Esophagus mucosa (tissue), 1 donor: ENCODE measurements at regions not wholly inside any gene's neighbourhood (a gene's known extent, or its start where the extent isn't known, plus 50 kb on each side); places are given as distances from the start of the nearest gene placed in this dataset.
"Not testable (repeated sequence)": the region's sequence is repeated elsewhere in the genome, so short reads cannot be mapped to it uniquely, and the experiment has no call there.

Source experiments
- ATAC-seq: fragments of 200-7000 bp; cut with Tn5 transposase; one replicate; pipeline ENCODE4 v1.9.1; 2020
- donor health status: DM: yes; HTN: yes; CAD: no.

DNA sequence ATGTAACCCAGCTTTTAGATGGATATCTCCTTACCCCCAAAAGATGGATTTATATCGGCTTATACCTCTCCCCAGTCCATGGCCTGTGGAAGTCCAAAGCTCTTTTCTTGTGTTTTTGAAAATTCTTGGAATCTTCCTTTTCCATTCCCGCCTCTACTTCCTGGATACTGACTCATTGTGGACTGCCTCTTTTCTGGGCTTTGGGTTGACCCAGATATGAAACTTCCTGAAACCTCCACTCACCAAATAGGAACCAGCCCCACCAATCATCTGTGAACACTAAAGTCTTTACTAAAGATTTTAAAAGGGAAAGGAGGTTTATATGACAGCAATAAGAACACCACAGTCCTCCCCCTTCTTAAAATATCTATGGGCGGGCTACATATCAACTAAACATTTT, 163.4 kb upstream of the SYN3 start:
- ATAC-seq: no peak

DNA sequence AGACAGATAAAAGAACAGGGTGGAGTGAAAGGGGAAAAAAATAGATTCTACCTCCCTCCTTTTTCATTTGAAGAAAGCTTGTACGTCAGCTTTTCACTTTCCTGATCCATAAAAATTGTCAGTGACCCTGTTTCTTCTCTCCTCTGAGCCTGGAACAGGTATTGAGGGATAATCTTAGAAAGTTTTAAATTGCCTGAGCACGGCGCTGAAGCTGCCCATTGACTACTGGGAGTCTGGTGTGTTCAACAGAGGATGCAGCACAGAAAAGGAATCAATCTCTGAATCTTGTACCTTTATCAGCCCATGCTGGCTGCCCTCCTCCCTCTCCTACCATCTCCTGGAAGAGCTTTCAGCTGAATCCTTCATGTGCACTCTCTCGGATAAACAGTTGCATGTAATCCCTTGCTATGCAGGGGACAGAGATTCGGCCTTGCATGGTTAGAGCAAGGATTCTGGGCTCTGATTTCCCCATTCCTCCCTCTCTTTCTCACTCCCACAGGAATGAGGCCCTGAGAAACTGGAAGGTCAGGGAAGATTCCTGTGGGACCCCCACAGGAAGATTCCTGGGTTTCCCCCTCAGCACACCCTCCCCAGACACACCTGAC, 162.4 kb upstream of the SYN3 start:
- no peak for ATAC-seq

DNA sequence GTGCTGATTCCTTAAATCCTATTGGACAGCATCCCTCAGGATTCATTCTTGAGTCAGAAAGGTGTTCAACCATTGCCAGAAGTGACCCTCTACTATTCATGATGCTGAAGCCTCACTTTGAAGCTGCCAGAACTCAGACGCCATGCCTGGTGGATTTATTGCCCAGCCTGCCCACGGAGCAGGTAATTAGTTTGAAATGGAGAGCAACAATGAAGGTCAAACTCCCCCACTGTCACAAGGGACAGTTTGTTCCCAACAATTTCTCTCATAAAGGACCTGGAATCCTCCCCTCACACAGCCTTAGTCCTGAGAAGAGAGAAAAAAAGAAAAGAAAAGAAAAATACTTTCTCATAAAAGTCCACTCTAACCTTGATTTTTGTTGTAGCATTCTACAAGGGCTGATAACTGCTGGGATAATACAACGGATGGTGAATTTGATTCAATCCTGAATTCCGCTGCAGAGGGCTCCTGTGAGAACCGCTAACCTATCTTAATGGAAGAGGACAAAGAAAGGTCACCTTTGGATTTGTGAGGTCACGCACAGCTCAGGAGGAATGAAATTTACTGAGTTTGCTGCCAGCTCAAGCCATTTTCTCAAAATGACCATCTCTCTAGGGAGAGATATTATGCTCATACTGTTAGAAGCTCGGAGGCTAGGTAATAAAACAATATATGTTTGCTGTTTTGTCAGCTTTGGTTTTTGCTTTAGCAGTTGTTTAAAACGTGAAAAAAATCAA, 161.6 kb upstream of the SYN3 start:
- ATAC-seq: no peak

DNA sequence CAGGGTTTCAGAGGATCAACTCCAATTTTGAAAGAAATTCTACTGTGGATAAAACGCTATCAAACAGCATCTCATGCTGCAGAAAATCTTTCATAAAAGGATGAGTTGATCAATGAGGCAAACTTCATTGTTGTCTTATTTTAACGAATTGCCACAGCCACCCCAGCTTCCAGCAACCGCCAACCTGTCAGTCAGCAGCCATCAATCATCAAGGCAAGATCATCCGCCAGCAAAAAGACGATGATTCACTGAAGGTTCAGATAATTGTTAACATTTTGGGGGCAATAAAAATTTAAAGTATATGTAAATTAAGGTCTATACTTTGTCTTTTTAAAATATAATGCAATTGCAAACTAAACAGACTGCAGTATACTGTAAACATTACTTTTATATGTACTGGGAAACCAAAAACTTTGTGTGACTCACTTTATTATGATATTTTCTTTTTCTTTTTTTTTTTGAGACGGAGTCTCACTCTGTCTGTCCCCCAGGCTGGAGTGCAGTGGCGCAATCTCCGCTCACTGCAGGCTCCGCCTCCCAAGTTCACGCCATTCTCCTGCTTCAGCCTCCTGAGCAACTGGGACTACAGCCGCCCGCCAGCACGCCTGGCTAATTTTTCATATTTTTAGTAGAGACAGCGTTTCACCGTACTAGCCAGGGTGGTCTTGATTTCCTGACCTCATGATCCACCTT, 155.3 kb upstream of the SYN3 start:
- ATAC-seq: no peak

DNA sequence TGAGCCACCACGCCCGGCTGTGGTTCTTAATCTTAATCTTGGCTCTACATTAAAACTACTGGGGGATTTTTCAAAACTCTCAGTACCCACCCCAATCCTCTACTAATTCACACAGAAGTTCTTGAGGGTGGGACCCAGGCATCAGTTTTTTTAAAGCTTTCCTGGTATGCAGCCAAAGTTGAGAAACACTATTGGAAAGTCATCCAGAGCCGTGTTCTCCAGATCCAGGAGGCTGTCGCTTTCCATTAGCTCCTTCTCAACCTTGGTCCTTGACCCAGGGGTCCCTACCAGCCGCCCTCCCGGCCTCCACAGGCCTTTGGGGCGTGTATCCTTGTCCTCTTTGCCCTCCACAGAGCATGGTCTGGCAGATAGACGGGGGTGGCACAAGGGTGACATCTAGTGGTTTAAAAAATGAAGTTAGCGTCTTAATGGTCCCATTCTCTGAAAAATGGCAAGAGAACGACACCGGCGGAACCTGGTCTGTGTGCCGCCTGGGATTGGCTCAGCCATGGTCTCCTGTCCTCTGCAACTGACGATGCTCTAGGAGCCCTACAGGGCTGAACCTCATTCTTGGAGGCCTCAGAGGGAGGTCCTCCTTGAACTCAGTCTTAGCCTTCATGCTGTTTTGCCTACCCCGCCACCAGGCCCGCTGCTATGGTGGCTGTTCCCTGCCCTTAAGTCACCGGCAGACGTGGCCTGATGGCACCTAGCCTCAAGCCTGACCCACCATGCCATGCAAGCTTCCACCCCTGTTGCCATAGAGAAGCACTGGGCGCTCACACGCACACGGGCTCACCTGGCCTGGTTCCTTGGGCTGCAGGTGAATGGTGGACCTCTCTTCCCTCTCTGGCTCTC, 152.0 kb upstream of the SYN3 start:
- peak; percentile 65 for ATAC-seq

DNA sequence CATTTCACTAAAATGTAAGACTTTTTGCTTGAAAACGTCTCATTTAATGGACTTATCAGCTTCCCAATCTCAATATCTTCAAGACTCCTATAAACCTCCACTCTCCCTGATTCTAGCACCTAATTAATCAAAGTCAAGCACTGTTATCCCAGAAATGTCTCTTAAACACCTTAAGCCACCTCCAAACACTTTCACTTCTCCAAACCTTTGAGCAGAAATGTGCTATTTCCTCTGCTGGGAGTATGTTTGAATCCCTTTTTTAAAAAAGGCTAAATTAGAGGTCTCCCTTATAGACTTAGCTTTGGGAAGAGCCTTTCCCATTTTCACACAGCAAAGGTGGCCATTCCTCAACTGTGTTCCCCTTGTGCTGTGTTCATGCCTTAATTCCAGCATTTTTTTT, 146.2 kb upstream of the SYN3 start:
- no peak for ATAC-seq

DNA sequence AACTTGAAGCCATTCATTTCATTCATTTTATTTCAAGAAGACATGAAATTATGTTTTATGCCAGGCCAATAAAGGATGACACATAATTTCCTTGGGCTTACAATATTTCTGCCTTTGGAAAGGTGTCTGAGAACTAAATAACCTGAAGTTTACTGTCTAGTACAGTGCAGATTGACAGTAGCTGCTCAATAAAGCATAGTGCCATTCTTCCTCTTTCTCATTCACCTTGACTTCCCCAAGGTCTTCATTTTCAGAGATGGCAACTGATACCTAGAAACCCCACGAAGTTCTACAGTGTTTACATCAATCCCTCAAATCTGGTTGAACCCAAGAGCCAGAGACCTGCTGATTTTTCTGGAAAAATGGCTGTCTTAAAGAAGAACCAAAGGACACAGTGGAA, 144.3 kb upstream of the SYN3 start:
- no peak for ATAC-seq

DNA sequence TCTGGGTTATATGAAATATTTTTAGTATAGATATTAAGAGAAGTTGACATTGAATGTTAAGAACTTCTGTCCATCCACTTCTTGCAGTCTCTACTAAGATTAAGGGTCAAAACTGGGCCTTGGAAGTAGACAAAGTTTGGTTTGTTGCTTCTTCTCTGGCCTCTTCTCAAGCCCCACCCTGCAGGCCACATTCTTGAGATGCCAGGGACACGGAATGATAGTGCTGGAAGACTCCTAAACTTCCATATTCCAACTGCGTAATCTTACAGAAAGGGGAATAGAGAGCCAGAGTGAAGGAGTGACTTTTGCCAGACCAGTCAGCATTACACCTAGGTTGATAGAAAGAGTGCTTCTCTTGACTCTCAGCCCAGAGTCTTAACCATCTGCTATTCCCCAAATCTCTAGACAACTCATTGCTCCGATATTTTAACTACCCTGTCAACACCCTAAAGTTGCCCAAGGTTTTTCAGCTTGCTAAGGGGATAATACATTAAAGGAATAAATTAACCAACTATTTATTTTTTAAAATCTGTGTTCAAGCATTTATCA, 136.4 kb upstream of the SYN3 start:
- ATAC-seq: no peak

DNA sequence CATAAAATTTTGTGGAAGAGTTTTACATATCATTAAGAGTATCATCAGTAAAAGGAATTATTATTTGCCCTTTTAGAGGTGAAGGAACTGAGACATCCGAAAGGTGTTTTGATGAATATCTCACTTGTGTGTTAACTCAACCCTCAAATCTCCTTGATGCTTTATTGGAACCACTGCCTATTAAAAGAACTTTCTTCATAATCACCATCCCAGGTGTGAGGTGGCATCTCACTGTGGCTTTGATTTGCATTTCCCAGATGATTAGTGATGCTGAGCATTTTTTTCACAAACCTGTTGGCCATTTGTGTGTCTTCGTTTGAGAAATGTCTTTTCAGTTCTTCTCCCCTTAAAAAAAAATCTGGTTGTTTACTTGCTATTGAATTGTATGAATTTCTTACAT, 134.0 kb upstream of the SYN3 start:
- ATAC-seq: no peak

DNA sequence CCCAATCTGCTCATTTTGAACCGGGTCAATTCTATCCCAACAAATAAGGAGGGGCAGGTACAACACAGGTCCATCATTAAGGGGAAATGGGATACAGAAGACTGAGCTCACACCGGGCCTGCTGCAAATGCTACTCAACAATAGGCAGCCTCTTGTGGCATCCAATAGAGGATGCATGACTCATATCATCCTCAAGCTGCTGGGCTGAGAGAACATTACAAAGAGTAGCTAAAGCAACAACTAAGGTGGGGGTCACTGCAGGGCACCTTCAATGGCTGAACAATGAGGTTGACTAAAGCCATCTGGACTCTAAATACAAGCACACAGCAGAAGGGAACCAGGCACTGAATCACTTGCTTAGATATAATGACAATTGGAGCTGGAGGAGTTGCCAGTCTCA, 130.1 kb upstream of the SYN3 start:
- ATAC-seq: no peak

DNA sequence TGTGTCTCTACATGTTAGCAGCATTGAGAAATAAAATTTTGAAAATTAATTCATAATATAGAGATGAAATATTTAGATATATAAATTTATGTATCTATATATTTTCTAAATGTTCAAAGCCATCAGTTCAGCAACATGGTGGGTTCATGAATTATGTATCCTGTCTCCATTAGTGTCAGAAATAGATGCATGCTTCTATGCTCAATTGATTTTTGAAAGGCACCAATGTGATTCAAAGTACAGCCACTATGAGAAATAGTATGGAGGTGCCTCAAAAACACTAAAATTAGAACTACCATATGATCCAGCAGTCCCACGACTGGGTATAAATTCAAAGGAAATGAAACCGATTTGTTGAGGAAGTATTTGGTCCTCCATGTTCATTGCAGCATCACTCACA, 128.6 kb upstream of the SYN3 start:
- ATAC-seq: no peak

DNA sequence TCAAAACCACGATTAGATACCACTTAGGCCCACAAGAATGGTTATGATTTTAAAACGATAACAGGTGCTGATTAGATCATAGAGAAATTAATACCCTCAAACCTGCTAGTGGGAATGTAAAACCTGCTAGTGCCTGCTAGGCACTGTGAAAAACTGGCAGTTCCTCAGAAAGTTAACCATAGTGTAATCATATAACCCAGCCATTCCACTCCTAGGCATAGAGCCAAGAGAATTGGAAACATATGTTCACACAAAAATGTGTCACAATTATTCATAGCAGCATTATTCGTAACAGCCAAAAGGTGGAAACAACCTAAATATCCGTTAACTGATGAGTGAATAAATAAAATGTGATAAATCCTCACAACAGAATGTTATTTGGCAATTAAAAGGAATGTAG, 122.2 kb upstream of the SYN3 start:
- no peak for ATAC-seq

DNA sequence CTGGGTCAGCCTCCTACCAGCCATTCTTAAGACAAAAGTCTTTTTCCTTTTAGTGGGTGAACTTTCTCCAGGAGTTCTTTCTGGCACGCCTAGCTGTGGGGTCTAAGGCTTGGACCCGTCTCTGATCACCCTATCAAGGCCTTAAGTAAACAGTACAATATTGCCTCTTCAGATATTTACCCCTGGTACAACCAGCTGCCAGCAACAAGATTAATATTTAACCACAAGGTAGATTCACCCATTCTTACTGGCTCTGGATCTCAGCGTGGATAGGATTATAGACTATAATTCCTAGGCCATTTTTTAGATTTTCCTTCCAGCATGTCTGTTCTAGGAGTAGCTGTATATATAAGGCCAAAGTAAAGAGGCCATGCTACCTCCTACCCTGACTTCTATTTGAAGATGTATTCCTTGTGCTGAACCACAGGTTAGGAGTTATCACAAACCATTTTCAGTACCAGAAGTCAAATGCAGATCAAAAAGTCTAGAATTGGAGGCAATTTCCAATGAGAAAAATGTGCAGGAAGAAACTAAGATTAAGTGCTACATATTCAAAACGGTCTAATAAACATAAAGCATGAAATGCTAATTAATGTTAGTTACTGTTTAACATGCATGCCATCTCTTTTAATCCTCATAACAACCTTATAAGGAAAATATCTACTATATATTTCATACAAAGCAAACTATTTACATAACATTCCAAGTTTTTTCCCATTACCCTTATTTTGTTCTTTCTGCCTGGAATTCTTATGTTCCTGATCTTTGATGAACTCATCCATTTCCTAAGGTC, 110.0 kb upstream of the SYN3 start:
- no peak for ATAC-seq

DNA sequence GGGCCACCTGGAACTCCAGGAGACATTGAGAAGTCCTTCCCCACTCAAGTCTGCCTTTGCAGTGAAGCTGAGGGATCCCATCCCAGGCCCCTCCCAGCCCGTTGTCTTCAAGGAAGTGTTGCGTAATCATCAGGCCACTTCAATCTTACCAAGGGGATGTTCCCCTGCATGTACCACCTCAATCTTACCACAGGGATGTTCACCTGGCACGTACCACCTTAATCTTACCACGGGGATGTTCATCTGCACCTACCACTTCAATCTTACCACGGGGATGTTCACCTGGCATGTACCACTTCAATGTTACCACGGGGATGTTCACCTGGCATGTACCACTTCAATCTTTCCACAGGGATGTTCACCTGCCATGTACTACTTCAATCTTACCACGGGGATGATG, 108.0 kb upstream of the SYN3 start:
- no peak for ATAC-seq

DNA sequence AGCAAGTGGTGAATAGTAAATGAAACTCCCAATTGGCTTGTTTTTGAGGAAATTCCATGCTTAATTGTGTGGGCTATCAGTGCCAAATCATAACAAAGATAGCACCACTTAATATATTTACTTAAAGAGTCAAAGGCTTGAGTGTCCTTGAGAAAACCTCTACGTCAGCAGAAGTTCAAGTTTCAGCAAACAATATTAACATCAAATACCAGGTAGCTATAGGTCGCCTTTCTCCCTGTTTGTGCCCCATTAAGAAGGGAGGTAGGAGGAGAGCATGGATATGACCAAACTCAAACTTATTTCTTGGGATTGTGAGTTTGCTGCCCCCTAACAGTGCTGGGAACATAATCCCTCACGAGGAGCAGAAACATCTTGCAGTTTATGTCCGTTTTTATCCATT, 105.6 kb upstream of the SYN3 start:
- no peak for ATAC-seq

DNA sequence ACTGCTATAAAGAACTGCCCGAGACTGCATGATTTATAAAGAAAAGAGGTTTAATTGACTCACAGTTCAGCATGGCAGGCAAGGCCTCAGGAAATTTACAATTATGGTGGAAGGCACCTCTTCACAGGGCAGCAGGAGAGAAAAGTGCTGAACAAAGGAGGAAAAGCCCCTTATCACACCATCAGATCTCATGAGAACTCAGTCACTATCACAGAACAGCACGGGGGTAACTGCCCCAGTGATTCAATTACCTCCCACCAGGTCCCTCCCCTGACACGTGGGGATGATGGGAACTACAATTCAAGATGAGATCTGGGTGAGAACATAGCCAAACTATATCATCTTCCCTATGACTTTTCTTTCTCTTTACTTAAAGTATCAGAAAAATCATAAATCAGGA, 104.0 kb upstream of the SYN3 start:
- ATAC-seq: no peak

DNA sequence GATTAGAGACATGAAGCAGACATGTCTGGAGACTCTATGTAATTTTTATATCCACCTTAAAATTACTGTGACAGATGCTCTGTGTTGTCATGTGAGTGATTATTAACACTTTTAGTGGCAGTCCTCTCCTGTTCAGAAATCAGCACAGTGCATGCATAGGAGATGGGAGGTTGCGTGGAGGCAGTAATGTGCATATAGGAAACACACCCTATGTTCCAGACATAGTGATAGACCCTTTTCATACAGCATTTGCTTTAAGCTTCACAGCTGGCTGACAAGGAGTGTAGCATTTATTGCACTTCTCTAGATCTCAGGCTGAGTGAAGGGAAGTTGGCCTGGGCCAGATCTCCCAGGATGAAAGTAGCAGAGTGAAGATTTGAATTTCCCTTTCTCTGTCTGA, 102.3 kb upstream of the SYN3 start:
- ATAC-seq: no peak

DNA sequence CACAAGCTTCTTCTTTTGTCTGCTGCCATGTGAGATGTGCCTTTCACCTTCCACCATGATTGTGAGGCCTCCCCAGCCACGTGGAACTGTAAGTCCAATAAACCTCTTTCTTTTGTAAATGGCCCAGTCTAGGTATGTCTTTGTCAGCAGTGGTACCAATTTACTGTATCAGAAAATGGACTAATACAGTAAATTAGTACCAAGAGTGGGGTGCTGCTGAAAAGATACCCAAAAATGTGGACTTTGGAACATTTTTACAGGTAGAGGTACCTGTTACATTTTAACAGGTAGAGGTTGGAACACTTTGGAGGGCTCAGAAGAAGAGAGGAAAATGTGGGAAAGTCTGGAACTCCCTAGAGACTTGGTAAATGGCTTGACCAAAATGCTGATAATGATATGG, 96.8 kb upstream of the SYN3 start:
- ATAC-seq: not testable (repeated sequence)

DNA sequence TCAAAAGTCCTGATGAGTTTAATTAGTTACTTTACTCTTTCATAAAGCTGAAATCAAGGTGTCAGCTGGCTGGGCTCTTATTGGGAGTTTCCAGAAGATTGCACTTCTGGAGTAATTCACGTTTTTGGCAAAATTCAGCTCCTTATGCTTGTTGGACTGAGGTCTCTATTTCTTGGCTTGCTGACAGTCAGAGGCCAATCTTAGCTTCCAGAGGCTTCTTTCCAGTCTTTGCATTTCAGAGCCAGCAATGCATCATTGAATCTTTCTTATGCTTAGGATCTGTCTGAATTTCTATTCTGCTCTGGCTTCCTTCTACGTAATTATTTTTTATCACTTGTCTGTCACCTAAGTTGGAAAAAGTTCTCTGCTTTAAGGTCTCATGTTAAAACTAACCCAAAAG, 91.4 kb upstream of the SYN3 start:
- no peak for ATAC-seq

DNA sequence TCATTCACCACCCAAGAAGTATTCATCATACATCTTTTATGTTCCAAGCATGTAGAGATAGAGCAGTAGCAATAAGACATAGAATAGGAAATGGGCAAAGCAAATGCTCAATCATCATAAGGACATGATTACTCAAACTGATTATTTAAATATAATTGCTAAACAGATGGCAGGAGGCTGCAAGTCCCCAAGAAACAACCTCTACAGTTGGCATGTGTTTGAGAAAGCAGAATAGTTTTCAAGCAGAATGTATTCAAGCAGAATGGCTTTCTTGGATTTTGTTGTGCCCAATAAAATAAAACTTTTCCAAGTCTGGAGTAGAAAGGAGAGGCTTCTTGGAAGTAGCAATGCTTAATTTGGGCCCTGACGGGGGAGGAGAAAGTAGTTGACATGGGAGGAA, 86.5 kb upstream of the SYN3 start:
- ATAC-seq: no peak

DNA sequence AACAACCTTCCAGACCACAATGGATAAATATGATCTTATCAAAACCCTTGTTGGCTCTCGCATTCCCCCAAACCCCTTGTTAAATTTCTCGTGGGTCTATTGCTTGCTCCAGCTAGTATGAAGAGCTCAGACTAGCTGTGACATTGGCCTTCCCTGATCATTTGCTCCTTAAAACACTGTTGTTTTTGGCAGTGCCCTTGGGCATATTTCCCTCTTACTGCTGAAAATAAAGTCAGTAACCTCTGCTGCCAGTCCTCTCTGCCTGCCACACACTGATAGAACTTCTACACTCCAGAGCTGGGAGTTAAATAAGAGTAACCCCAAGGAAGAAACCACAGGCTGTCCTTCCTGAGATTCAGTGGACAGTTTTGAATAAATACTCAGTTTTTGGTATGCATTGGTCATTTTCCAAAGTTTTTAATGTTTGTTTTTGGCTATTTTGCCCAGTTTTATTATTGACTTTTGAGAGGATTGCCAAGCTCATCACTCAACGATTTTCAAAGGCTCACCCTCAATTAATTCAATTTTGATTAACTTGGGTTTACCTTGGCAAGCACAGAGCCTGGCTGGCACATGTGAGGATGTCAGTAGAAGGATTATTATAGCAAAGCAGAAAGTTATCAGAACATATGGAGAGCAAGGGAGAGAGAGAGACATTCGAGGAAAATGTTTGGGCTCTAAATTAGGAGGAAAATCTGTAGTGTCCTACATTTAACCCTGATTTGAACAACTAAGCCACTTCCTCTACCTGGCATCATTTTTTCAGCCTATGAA, 84.3 kb upstream of the SYN3 start:
- ATAC-seq: no peak
